HEK293T (cell line): ENCODE measurements at regions not wholly inside any gene's neighbourhood (a gene's known extent, or its start where the extent isn't known, plus 50 kb on each side); places are given as distances from the start of the nearest gene placed in this dataset.

ENCODE experiments used
- CTCF ChIA-PET: fragments of 350-600 bp; formaldehyde crosslinking; extraction: SDS; loops from one replicate; lab custom pipeline; 2021; ENCODE audit warnings: antibody characterized with exemption, inconsistent platforms; lab: Yijun Ruan, JAX
- POLR2A ChIA-PET: fragments of 350-600 bp; formaldehyde crosslinking; extraction: SDS; loops from one replicate; lab custom pipeline; 2020; ENCODE audit warnings: antibody characterized with exemption, inconsistent platforms; lab: Yijun Ruan, JAX
- DNase-seq: peaks from one replicate; pipeline ENCODE4 v3.0.0; 2012; ENCODE audit warnings: mixed read lengths; ENCODE audit errors: extremely low spot score
- ARNT ChIP-seq: fragments of 450-650 bp; IDR thresholded peaks from 2 replicates; pipeline ENCODE4 v1.6.1; 2017; ENCODE audit warnings: mild to moderate bottlenecking
- BHLHE40 ChIP-seq: fragments of 450-650 bp; IDR thresholded peaks from 2 replicates; pipeline ENCODE4 v1.6.1; 2016; ENCODE audit warnings: mild to moderate bottlenecking, moderate library complexity, borderline replicate concordance
- CTBP1 ChIP-seq: fragments of 450-650 bp; IDR thresholded peaks from 2 replicates; pipeline ENCODE4 v1.6.1; 2016; ENCODE audit warnings: borderline replicate concordance
- ELF4 ChIP-seq: fragments of 450-650 bp; IDR thresholded peaks from 2 replicates; pipeline ENCODE4 v1.6.1; 2017; ENCODE audit warnings: antibody characterized with exemption
- FOXA1 ChIP-seq: fragments of 450-650 bp; IDR thresholded peaks from 2 replicates; pipeline ENCODE4 v1.6.1; 2016; ENCODE audit warnings: mild to moderate bottlenecking
- FOXK2 ChIP-seq: fragments of 450-650 bp; IDR thresholded peaks from 2 replicates; pipeline ENCODE4 v1.6.1; 2016; ENCODE audit warnings: mild to moderate bottlenecking
- FOXM1 ChIP-seq: fragments of 450-650 bp; IDR thresholded peaks from 2 replicates; pipeline ENCODE4 v1.6.1; 2017; ENCODE audit warnings: mild to moderate bottlenecking, borderline replicate concordance
- HDGF ChIP-seq: fragments of 450-650 bp; IDR thresholded peaks from 2 replicates; pipeline ENCODE4 v1.6.1; 2017; ENCODE audit warnings: antibody characterized with exemption, borderline replicate concordance
- L3MBTL2 ChIP-seq: fragments of 450-650 bp; conservative IDR thresholded peaks from 2 replicates; pipeline ENCODE4 v1.6.1; 2016; ENCODE audit warnings: mild to moderate bottlenecking
- LEF1 ChIP-seq: fragments of 450-650 bp; IDR thresholded peaks from 2 replicates; pipeline ENCODE4 v1.6.1; 2017; ENCODE audit warnings: mild to moderate bottlenecking, borderline replicate concordance
- NFRKB ChIP-seq: fragments of 450-650 bp; IDR thresholded peaks from 2 replicates; pipeline ENCODE4 v1.6.1; 2016; ENCODE audit warnings: mild to moderate bottlenecking, moderate library complexity
- SP1 ChIP-seq: fragments of 450-650 bp; IDR thresholded peaks from 2 replicates; pipeline ENCODE4 v1.6.1; 2017
- SUZ12 ChIP-seq: fragments of 450-650 bp; IDR thresholded peaks from 2 replicates; pipeline ENCODE4 v1.6.1; 2016; ENCODE audit warnings: mild to moderate bottlenecking
- TARDBP ChIP-seq: fragments of 450-650 bp; IDR thresholded peaks from 2 replicates; pipeline ENCODE4 v1.6.1; 2016
- ZNF384 ChIP-seq: fragments of 450-650 bp; IDR thresholded peaks from 2 replicates; pipeline ENCODE4 v1.6.1; 2016
- TF ChIP-seq, protein P1 (sequence below): fragments of 450-650 bp; IDR thresholded peaks from 2 replicates; pipeline ENCODE4 v1.6.1; 2016

DNA sequence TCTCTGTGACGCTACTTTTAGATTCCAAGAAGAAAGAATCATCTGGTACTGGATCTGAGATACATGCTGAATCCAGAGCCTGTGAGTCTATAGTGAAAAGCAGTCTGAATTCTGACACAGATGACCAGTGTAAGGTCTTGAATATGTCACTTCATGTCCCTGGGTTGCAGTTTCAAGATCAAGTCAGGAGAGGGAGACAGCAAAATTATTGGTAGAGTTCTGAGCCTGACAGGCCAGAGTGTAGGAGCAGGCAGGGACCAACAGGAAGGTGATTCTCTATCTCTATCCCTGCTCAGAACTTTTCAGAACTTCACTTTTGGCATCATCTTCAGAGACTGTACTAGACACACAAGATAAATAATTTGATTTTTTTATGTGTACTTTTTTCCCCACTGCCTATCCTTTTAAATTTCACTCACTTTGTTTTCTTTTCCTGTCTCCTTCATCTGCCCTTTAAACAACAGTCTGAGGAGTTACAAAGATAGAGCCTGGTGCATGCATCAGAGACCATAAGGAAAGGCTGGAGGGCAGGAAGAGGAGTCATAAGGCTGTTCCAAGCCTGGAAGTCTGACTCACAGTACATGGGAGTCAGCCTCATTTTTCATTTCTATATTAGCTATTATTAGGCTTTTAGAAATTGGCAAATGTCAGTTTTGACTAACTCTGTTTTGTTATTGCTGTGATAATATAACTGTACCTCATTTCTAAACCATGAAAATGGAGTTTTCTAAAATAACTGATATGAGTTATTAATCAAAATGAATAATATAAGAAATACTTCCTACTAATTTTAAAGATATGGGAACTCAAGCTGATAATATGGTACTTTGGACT is 120.2 kb upstream of the TMEM229A start:
- ChIA-PET CTCF (interaction anchor here (0.7 kb wide), 1 partner anchor 122 kb away, joined by 3 read pairs; no protein-coding TSS in a partner anchor), POLR2A (no interaction called here)
- DNase-seq: peak; percentile 35
- TF ChIP-seq LEF1: no peak
- TF ChIP-seq ELF4: no peak
- no peak for TF ChIP-seq FOXA1
- no peak for TF ChIP-seq ARNT
- no peak for TF ChIP-seq FOXK2
- TF ChIP-seq NFRKB: no peak
- TF ChIP-seq SP1: no peak
- TF ChIP-seq, protein P1, sequence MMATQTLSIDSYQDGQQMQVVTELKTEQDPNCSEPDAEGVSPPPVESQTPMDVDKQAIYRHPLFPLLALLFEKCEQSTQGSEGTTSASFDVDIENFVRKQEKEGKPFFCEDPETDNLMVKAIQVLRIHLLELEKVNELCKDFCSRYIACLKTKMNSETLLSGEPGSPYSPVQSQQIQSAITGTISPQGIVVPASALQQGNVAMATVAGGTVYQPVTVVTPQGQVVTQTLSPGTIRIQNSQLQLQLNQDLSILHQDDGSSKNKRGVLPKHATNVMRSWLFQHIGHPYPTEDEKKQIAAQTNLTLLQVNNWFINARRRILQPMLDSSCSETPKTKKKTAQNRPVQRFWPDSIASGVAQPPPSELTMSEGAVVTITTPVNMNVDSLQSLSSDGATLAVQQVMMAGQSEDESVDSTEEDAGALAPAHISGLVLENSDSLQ: no peak
- no peak for TF ChIP-seq TARDBP
- TF ChIP-seq SUZ12: no peak
- no peak for TF ChIP-seq ZNF384
- TF ChIP-seq CTBP1: no peak
- TF ChIP-seq L3MBTL2: no peak
- no peak for TF ChIP-seq BHLHE40
- TF ChIP-seq HDGF: no peak
- TF ChIP-seq FOXM1: no peak

DNA sequence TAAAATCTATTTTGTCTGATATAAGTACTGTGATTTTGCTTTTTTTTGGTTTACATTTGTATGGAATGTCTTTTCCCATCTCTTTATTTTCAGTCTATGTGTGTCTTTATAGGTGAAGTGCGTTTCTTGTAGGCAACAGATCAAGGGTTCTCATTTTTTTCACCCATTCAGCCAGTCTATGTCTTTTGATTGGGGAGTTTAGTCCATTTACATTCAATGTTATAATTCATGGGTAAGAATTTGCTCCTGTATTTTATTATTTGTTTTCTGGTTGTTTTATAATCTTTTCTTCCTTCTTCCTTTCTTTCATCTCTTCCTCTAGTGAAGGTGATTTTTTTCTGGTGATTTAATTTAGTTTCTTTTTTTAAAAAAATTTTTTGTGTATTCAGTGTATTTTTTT is 104.8 kb upstream of the TMEM229A start:
- no peak for DNase-seq
- POLR2A ChIA-PET: no interaction called here
- TF ChIP-seq ZNF384 (no peak), FOXK2 (no peak), ELF4 (no peak), SP1 (no peak), FOXA1 (no peak), SUZ12 (no peak), BHLHE40 (no peak), LEF1 (no peak), HDGF (no peak), TARDBP (no peak), CTBP1 (no peak), L3MBTL2 (no peak), FOXM1 (no peak), ARNT (no peak), NFRKB (no peak)
- TF ChIP-seq, protein P1: no peak
- CTCF ChIA-PET: no interaction called here

DNA sequence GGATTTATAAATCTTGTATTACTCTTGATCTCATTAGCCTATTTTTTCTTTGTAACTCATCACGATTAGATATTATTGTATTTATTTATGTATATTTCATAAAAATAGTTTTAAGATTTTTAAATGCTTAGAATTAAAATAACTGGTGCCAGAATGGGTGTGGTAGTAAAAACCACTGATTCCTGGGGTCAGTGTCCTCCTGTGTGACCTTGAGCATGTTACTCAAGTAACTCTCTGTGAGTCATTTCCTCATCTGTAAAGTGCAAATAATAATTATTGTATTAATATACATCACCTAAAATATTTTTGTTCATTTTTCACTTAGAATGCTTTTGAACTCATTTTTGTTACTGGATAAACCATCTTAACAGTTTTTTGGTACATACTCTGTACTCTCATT is 91.3 kb upstream of the TMEM229A start:
- TF ChIP-seq CTBP1: no peak
- no peak for TF ChIP-seq FOXK2
- no peak for TF ChIP-seq SP1
- TF ChIP-seq, protein P1: no peak
- no peak for TF ChIP-seq BHLHE40
- TF ChIP-seq ZNF384: no peak
- TF ChIP-seq NFRKB: no peak
- no peak for TF ChIP-seq SUZ12
- TF ChIP-seq LEF1: no peak
- no peak for TF ChIP-seq TARDBP
- no peak for TF ChIP-seq ELF4
- TF ChIP-seq L3MBTL2: no peak
- no peak for TF ChIP-seq FOXA1
- DNase-seq: no peak
- ChIA-PET POLR2A (no interaction called here), CTCF (no interaction called here)

DNA sequence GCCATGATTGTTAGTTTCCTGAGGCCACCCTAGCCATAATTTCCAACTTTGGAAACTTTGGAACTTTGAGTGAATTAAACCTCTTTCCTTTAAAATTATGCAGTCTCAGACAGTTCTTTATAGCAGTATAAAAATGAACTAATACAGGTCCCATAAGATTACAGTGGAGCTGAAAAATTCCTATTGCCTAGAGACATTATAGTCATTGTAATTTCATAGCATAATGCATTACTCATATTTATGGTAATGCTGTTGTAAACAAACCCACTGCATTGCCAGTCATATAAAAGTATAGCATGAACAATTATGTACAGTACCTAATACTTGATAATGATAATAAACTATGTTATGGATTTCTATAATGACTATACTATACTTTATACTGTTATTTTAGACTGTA is 88.0 kb upstream of the TMEM229A start:
- TF ChIP-seq CTBP1 (no peak), BHLHE40 (no peak), LEF1 (no peak), NFRKB (no peak), ELF4 (no peak), TARDBP (no peak), ZNF384 (no peak)
- DNase-seq: no peak
- CTCF ChIA-PET: no interaction called here

DNA sequence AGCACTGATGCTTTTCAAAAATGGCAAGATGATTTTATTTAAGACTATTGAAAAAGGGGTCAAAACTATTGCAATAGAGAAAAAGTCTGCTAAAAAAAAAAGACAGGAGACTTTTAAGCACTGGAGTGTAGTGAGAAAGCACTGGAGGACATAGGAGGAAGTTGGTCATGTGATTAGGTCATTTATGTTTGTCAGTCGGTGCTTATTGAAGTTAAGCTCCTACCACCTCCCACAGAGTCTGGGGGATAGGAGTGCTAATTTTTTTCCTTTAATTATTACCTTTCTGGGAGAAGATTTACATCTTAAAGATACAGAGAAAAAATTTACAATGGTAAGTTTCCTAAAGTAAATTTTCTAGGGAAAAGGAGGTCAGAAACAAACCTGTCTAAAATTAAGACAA is 80.2 kb upstream of the TMEM229A start:
- CTCF ChIA-PET: no interaction called here
- POLR2A ChIA-PET: no interaction called here
- TF ChIP-seq TARDBP (no peak), NFRKB (no peak), CTBP1 (no peak), FOXK2 (no peak), ARNT (no peak)
- no peak for DNase-seq

More for the DNA sequence above, 88.0 kb upstream of the TMEM229A start:
- POLR2A ChIA-PET: no interaction called here

DNA sequence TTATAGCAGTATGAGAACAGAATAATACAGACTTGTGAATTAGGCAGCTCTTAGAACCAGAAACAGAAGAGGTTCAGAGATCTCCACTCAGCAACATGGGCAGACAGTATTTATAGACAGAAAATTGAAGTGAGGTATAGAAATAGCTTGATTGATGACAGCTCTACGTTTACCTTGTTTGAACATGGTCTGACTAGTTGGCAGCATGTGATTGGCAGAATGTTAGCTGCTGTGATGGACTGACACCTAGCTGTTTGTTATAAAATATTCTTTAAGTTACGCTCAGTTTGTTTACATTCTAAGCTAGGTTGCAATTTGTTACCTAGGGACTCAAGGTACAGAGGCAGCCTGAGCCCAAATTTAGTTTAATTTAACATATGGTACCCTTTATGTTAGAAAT is 73.7 kb upstream of the TMEM229A start:
- DNase-seq: no peak
- POLR2A ChIA-PET: no interaction called here
- TF ChIP-seq BHLHE40: no peak
- TF ChIP-seq SUZ12: no peak
- TF ChIP-seq SP1: no peak
- TF ChIP-seq ZNF384: no peak
- TF ChIP-seq, protein P1: no peak
- no peak for TF ChIP-seq ARNT
- no peak for TF ChIP-seq FOXA1
- no peak for TF ChIP-seq CTBP1
- no peak for TF ChIP-seq FOXK2
- TF ChIP-seq HDGF: no peak
- no peak for TF ChIP-seq NFRKB
- no peak for TF ChIP-seq FOXM1
- TF ChIP-seq LEF1: no peak
- no peak for TF ChIP-seq L3MBTL2
- TF ChIP-seq TARDBP: no peak
- TF ChIP-seq ELF4: no peak
- CTCF ChIA-PET: no interaction called here
